ENCODE measurements at regions not wholly inside any gene's neighbourhood (a gene's known extent, or its start where the extent isn't known, plus 50 kb on each side); places are given as distances from the start of the nearest gene placed in this dataset.

- DNase-seq: no peak
Measured at GRCh38 chr14:25134184-25134583, 84.2 kb upstream of the STXBP6 start.

- DNase-seq: peak; percentile 77
Measured at GRCh38 chr14:25132732-25133422, 82.9 kb upstream of the STXBP6 start.

- no peak for DNase-seq
Measured at GRCh38 chr14:25132094-25132493, 82.1 kb upstream of the STXBP6 start.

GRCh38 chr14:25122843-25123242 is 72.9 kb upstream of the STXBP6 start:
- no peak for DNase-seq

GRCh38 chr14:25122211-25122610 is 72.3 kb upstream of the STXBP6 start:
- no peak for DNase-seq

- no peak for DNase-seq
Measured at GRCh38 chr14:25121337-25122129, 71.6 kb upstream of the STXBP6 start.

- no peak for DNase-seq
Measured at GRCh38 chr14:25120261-25120660, 70.3 kb upstream of the STXBP6 start.

- no peak for DNase-seq
Measured at GRCh38 chr14:25118671-25119070, 68.7 kb upstream of the STXBP6 start.

GRCh38 chr14:25117342-25117741 is 67.4 kb upstream of the STXBP6 start:
- no peak for DNase-seq

GRCh38 chr14:25116607-25117006 is 66.7 kb upstream of the STXBP6 start:
- no peak for DNase-seq

GRCh38 chr14:25113394-25113793 is 63.4 kb upstream of the STXBP6 start:
- no peak for DNase-seq

- DNase-seq: peak; percentile 2
Measured at GRCh38 chr14:25111061-25111601, 61.2 kb upstream of the STXBP6 start.

- DNase-seq: no peak
Measured at GRCh38 chr14:25110106-25110505, 60.2 kb upstream of the STXBP6 start.

GRCh38 chr14:25108959-25109358 is 59.0 kb upstream of the STXBP6 start:
- peak; percentile 20 for DNase-seq

GRCh38 chr14:25108291-25108690 is 58.3 kb upstream of the STXBP6 start:
- no peak for DNase-seq

- DNase-seq: no peak
Measured at GRCh38 chr14:25103820-25104219, 53.9 kb upstream of the STXBP6 start.

- DNase-seq: no peak
Measured at GRCh38 chr14:25103271-25103670, 53.3 kb upstream of the STXBP6 start.

GRCh38 chr14:25102788-25103187 is 52.8 kb upstream of the STXBP6 start:
- DNase-seq: peak; percentile 15

GRCh38 chr14:25101276-25101675 is 51.3 kb upstream of the STXBP6 start:
- no peak for DNase-seq

Data from DMS153 (cell line).